ENCODE measurements at regions not wholly inside any gene's neighbourhood (a gene's known extent, or its start where the extent isn't known, plus 50 kb on each side); places are given as distances from the start of the nearest gene placed in this dataset.

DNA sequence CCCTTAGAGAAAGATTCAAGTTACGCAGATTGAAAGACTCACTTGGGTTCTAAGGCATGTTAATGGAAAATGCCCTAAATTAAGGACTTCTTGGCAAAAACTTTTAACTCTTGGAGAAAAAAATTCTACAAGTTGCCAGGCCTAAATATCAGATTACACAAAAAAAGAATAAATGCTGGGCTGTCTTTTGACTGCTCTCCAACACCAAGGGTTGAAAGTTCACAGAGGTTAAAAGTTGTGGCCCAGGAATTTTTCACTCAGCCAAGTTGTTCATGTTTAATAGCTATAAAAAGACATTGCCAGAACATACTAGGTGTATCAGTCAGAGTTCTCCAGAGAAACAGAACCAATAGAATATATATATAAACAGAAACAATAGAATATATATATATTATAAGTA, 204.3 kb upstream of the ADRA1D start:
- ATAC-seq: no peak
- WGBS, 4 donors: 90 to 100% (median 92%) methylated on average over 1 of the region's 1 CpG
- Histone ChIP-seq H3K27me3 (no peaks in the 10 kb centered on the region), H3K36me3 (no peaks in the 10 kb centered on the region), H3K27ac (no peak overlapping the region), H3K4me1 (peaks cover 0 to 5% (median 0%) of the 10 kb centered on the region in 12 donors), H3K9me3 (no peaks in the 10 kb centered on the region), H3K4me3 (no peak overlapping the region)
- TF ChIP-seq, protein P1, sequence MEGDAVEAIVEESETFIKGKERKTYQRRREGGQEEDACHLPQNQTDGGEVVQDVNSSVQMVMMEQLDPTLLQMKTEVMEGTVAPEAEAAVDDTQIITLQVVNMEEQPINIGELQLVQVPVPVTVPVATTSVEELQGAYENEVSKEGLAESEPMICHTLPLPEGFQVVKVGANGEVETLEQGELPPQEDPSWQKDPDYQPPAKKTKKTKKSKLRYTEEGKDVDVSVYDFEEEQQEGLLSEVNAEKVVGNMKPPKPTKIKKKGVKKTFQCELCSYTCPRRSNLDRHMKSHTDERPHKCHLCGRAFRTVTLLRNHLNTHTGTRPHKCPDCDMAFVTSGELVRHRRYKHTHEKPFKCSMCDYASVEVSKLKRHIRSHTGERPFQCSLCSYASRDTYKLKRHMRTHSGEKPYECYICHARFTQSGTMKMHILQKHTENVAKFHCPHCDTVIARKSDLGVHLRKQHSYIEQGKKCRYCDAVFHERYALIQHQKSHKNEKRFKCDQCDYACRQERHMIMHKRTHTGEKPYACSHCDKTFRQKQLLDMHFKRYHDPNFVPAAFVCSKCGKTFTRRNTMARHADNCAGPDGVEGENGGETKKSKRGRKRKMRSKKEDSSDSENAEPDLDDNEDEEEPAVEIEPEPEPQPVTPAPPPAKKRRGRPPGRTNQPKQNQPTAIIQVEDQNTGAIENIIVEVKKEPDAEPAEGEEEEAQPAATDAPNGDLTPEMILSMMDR (IDR thresholded peaks at IDR 0.05): no peak
- no peak for TF ChIP-seq POLR2A (IDR thresholded peaks at IDR 0.05)
- no peak for DNase-seq
- intact Hi-C loops (cut with DNase I): no loop called here

DNA sequence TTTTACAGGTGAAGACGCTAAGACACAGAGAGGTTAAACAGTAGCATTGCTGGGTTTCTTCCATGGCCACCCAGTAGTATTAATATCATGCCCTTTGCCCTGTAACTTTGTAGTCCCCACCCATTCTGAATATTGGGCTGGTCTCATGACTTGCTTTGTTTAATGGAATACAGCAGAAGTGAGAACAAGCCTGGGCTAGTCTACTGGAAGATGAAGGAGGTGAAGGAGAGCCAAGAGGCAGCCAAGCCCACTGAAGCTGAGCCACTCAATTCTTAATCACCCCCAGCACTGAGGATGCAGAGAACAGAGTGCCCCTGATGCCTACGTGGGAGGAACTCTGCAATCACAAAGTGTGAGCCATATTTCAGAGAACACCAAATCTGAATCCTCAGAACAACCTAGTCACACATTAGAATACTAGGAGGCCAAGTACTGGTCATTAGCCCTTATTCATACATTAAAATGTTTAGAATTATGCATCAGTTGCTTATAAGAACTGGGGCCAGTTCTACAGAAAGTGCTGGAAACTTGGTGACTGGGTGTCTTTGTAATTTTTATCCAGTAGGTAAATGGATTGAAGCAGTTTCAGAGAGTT, 202.5 kb upstream of the ADRA1D start:
- TF ChIP-seq POLR2A (IDR thresholded peaks at IDR 0.05): no peak
- TF ChIP-seq, protein P1 (IDR thresholded peaks at IDR 0.05): no peak
- ATAC-seq (no peak), DNase-seq (no peak)
- no peaks in the 10 kb centered on the region for H3K9me3 ChIP-seq
- peaks cover 0 to 5% (median 0%) of the 10 kb centered on the region in 12 donors for H3K4me1 ChIP-seq
- H3K36me3 ChIP-seq: no peaks in the 10 kb centered on the region
- no peaks in the 10 kb centered on the region for H3K27me3 ChIP-seq
- WGBS, 4 donors: 52 to 84% (median 74%) methylated on average over 2 of the region's 2 CpGs
- intact Hi-C loops (cut with DNase I): no loop called here
- H3K27ac ChIP-seq: no peak overlapping the region
- H3K4me3 ChIP-seq: no peak overlapping the region

DNA sequence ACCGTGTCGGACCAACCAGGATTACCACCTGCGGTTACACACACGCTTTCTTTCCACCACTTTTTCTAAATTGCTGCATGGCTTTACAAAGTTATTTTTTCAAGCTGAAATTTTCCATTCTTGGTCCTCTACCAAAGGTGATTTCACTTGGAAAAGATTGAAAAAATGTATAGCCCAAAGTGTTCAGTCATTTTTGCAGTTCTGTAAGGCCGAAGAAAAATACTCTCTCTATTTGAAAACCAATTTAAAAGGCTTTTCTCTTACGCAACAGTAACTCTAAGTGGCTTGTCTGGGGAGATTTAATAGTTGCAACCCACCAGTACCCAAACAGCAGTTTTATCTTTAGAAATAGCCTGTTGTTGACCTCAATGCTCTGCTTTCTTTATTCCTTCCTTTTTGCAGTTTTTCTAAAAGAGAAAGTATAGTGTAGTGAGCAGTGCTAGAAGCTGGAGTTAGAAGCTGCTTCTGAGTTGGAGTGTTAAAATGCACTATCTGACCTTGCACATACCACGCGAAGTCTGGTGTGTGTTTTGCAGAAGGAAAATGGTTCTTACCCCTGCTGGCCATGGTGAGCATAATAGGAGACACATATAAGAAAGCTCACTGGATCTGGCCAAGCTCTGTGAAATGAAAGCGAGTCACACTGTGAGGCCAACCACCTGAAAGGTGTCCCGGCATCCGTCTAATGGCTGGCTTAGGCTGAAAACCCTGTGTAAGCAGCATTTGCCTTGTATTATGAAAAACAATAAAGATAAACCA, 201.0 kb upstream of the ADRA1D start:
- no peaks in the 10 kb centered on the region for H3K36me3 ChIP-seq
- TF ChIP-seq, protein P1 (IDR thresholded peaks at IDR 0.05): peak in 2 of 12 donors; percentile 14 to 22
- TF ChIP-seq POLR2A (IDR thresholded peaks at IDR 0.05): no peak
- intact Hi-C loops (cut with DNase I): no loop called here
- no peak overlapping the region for H3K27ac ChIP-seq
- no peaks in the 10 kb centered on the region for H3K9me3 ChIP-seq
- no peak overlapping the region for H3K4me3 ChIP-seq
- peaks cover 0 to 5% (median 0%) of the 10 kb centered on the region in 12 donors for H3K4me1 ChIP-seq
- 68 to 71% (median 68%) methylated on average over 11 of the region's 11 CpGs for WGBS, 4 donors
- no peaks in the 10 kb centered on the region for H3K27me3 ChIP-seq
- DNase-seq (no peak), ATAC-seq (peak in 3 of 4 donors; percentile 55 to 78 (median 57))

DNA sequence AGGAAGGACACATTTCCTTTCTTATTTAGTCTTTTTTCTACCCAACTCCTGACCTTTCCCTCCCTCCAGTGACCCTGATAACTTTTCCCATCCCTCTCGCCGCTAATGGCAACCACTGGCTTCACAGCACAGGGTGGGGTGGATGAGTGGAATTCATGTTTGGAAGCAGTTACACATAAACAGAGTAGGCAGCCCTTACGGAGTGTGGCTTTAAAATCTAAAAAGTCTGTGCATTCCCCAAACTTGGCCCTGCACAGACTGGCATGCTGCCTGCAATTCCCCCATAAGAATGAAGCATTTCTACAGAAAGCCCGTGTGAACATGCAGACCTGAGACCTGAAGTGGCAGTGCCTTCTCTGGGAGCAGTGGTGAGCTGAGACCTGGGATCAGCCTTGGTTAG, 196.7 kb upstream of the ADRA1D start:
- Histone ChIP-seq H3K4me3 (no peak overlapping the region), H3K9me3 (no peaks in the 10 kb centered on the region), H3K27me3 (no peaks in the 10 kb centered on the region), H3K4me1 (peaks cover 0 to 4% (median 0%) of the 10 kb centered on the region in 12 donors), H3K36me3 (no peaks in the 10 kb centered on the region), H3K27ac (no peak overlapping the region)
- no peak for TF ChIP-seq POLR2A (IDR thresholded peaks at IDR 0.05)
- TF ChIP-seq, protein P1 (IDR thresholded peaks at IDR 0.05): no peak
- 52 to 63% (median 59%) methylated on average over 4 of the region's 4 CpGs for WGBS, 4 donors
- intact Hi-C loops (cut with DNase I): no loop called here
- DNase-seq: no peak
- ATAC-seq: no peak
